ENCODE measurements at regions not wholly inside any gene's neighbourhood (a gene's known extent, or its start where the extent isn't known, plus 50 kb on each side); places are given as distances from the start of the nearest gene placed in this dataset.

DNA sequence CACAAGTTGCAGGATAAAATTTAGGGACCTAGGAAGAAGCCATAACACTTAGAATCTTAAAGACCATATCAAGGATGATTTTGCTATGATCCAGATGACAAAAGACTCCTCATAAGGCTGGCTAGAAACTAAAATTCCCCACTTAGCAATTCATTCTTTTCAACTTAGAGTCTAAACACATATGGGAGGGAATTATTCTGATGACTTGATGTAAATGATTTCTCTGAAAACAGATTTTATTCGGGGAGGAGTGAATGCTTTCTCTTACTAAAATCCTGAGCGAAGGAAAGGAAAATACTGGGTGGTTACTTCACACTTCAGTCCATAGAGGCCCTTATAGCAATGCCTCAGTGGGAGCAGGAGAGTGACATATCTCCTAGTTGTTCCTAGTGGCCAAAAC, 138.7 kb upstream of the SORCS1 start (continued):
- TF ChIP-seq HDAC6 (IDR thresholded peaks at IDR 0.05; ENCODE audit: low read depth, low read length) (no peak), SIRT6 (IDR thresholded peaks at IDR 0.05; ENCODE audit: low read length) (no peak)
